T-helper 9 cell (primary cell): ENCODE measurements at regions not wholly inside any gene's neighbourhood (a gene's known extent, or its start where the extent isn't known, plus 50 kb on each side); places are given as distances from the start of the nearest gene placed in this dataset.

Source experiments
- DNase-seq: peaks from one replicate; pipeline ENCODE4 v3.0.0-alpha.2; 2020

DNA sequence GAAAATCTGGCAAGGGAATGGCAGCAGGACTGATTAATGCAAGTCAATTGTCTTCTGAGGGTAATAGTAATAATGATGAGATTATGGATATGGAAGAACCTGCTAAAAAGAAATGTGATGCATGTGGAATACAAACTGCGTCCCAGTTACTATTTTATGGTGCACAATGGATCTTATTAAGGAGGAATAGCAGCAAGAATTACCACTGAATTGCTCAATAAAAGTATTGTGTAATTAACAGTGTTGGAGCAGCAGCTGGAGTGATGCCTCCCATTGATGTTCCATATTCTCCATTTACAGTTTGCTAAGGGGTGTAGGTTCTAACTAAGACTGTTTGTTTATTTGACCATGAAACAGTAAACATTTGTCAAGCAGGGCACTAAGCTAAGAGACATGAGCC is 167.9 kb downstream of the HRH4 start:
- no peak for DNase-seq

GRCh38 chr18:24629921-24630320 is 169.5 kb downstream of the HRH4 start:
- DNase-seq, result no peak

- DNase-seq, result no peak
Observed at GRCh38 chr18:24630346-24630880, 170.0 kb downstream of the HRH4 start.

DNA sequence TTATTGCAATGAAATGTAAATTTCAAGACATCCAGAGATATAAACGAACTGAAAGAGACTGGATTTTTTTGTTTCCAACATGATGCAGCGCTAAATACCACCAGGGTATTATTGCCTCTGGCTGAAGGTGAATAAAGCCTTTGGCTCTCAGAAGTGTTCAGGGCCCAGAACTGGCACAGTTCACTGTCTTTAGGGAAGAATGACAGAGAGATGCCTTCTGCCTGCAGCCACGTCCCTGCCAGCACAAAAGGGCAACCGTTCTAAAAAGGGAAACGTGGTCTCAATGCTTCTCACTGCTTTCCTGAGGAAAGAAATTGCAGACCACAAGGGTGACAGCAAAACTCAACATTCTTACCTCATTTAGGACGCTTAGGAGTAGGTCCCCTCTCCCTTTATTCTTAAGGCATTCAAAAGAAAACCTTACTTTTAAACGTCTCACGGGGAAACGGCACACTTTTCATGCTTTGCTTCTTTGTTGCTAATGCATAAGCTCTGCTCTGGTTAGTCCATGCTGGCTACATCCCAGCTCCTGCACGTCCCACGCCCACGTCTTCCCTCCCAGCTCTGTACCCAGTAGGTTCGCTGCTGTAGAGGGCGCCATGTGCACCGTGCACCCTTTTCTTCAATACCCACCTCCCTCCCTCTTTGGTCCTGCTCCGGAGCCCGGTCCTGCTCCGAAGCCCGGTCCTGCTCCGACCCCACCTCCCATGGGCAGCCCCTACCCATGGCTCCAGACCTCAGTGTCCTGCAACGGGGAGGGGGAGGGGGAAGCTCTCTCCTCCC is 171.0 kb downstream of the HRH4 start:
- no peak for DNase-seq

DNA sequence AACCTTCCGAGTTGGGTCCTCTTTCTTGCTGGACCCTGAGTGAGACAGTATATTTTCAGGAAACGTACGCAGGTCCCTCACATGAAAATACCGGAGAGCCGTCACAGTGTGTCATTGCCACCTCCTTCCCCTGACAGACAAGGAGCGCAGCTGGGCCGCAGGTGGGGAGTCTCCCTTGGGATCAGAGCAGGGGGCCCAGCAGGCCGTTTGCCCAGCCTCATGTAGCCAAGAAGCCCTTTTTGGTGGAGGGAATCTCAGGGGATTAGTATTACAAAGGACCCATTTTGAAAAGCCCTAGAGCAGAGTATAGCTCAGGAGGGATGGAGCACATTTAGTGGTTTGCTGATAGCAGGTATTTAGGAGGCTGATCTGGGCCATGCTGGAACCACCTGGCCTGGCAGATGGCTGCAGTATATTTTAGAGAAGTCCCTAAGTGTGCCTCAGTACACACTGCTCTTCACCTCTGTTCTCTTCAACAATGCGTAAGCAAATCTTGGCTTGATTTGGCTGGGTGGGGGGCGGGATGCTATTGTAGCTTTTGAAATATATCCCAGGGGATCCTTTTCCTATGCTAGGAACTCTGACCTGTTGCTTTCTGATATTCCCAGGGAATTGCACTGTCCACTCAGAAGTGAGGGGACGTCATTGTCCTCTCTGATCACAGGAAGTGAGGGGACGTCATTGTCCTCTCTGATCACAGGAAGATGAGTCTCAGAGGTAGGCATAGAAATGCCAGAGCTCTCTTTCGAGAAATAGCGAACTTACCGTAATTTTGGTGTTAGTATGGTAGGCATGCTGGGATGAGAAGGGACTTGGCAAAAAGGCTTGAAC is 171.9 kb downstream of the HRH4 start:
- no peak for DNase-seq

GRCh38 chr18:24633121-24633520 is 172.7 kb downstream of the HRH4 start:
- DNase-seq, result no peak

DNA sequence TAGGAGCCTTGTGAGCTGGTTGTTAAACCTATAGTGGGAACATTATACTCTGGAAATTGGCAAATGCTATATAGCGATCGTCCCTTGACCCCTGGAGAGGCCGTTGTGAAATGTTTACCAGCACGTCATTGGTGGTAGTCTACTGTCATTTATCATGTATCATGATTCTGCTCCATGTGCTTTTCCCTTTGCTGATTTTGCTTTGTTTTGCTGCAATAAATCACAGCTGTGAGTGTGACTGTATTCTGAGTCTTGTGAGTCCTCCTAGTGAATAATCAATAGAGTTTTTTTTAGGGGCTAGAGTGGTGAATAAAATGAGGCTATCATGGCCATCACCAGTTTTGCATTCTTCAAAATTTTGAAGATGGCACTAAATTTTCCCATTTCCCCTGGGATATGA is 189.1 kb downstream of the HRH4 start:
- DNase-seq, result no peak

GRCh38 chr18:24651434-24651833 is 191.0 kb downstream of the HRH4 start:
- DNase-seq, result no peak

DNA sequence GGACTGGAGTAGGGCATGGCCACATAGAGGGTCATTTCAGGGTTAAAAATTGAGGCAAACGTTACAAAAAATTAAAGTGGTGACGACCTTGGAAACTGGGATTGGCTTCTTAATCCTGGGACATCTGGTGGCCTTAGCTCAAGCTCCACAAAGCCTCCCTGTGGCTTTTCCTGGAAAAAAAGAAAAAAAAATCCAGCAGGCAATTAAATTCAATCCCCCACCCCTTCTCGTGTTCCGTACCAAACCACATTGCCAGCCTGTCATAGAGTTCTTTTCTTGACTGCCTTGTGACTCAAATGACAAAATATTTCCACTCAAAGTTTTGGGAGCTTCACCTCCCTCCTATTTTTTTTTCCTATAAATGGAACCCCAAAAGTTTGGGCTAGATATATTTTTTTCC is 195.6 kb downstream of the HRH4 start:
- no peak for DNase-seq

DNA sequence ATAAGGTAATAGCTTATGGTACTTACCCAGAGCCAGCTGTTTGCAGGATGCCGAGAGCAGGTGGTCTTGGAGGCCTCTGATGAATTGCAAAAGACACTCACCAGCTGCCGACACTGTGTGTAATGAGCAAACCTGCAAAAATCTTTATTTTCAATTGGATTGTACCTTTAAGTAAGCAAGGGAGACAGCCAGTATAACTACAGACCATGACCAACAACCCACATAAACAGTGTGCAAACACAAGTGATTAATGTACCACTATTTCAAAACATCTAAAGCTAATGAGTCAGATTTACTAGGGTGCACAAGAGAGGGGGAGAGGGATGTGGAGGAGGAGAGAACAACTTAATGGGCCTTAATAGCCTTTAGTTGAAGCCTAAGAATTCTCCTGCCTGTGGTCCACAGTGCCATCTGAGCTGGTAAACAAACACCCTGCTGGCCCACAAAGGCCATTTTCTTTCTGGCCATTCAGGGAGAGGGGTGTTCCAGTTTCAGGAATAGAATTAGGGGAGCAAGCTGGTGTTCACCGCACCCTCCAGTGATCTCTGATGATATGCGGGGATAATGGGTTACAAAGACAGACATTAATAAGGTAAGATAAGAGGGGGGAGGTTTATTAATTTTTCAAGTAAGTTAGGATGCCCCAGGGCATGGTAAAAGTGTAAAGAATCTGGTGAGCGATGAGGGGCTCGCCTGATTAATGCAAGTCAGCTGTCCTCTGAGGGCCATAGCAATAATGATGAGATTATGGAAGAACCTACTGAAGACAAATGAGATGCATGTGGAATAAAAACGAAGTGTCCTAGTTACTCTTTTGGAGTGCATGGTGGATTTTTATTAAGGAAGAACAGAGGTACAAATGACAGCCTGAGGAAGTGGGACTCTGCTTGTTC is 196.4 kb downstream of the HRH4 start:
- DNase-seq, result no peak

DNA sequence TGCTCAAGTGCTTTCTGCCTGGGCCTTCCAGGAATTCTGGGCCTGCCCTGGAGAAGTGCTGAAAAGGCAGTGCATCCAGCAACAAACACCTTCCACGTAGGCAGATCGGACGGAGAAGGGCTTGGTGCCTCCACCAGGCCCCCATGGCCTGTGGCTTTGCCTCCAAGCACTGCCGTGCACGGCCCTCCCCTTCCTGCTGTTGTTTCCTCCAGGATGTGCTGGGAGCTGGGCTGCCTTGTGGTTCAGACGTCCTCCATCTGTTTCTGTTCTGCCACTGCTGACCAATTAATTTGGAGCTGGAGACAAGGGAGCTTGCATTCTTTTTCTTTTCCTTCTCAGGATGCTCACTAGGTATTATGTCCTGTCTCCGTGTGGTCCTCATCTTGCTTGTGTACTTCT is 197.0 kb downstream of the HRH4 start:
- no peak for DNase-seq

- DNase-seq, result no peak
Observed at GRCh38 chr18:24658302-24658701, 197.9 kb downstream of the HRH4 start.

GRCh38 chr18:24659827-24660720 is 199.6 kb downstream of the HRH4 start:
- DNase-seq, result peak; percentile 2

DNA sequence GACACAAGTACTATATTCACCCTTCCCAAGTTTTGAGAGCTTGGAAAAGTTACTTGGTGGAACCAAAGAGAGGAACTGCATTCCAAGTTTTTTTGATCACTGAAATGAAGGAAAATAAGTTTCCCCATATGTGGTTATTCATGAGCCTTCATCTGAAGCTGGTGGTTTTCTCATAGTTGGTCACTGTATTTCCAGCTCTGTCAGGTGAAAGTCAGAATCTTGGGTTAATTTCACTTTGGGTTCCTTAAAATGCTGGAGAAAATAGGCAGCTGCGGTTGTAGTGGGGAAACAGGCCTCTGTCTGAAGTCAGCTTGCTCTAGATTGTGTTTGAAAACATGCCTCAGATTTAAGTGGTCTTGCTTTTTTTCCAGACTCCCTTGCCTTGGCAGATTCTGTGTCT is 200.5 kb downstream of the HRH4 start:
- DNase-seq, result no peak

- DNase-seq, result no peak
Observed at GRCh38 chr18:24662412-24662821, 202.0 kb downstream of the HRH4 start.

GRCh38 chr18:24663026-24663425 is 202.6 kb downstream of the HRH4 start:
- no peak for DNase-seq

DNA sequence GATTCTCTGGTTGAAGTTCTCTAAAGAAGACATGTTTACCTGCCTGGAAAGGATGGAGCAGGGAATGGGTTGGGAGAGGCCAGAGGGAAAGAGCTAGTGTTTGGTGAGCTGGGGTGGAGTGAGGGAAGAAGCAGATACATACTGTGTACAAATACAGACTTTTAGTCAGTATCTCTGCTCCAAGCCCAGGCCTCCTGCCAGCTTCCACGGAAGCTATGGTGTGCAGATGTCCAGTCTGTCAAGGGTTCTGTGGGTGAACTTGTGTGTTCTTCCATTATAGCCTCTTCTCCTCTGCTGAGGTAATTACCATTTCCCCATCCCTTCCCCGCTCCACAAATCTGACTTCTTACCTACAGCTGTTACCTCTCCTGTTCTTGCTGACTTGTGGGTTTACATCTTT is 208.6 kb downstream of the HRH4 start:
- no peak for DNase-seq

DNA sequence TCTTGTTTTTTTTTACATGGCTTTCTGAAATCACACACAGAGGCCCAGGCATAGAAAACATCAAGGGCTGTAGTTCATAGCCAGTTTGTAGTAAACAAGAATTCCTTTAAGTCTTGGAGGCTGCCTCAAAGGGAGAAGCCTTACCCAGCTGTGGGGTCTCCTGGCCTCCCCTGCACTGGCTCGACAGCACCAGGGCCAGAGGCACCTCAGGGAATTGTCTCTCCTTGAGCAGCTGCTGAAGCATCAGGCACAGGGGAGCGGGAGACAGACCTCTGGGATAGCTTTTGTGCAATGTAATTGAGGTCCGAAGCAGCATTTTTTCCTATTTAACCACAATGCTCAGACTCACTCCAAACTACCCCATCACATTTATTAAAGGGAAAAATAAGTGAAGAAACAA is 209.1 kb downstream of the HRH4 start:
- no peak for DNase-seq

DNA sequence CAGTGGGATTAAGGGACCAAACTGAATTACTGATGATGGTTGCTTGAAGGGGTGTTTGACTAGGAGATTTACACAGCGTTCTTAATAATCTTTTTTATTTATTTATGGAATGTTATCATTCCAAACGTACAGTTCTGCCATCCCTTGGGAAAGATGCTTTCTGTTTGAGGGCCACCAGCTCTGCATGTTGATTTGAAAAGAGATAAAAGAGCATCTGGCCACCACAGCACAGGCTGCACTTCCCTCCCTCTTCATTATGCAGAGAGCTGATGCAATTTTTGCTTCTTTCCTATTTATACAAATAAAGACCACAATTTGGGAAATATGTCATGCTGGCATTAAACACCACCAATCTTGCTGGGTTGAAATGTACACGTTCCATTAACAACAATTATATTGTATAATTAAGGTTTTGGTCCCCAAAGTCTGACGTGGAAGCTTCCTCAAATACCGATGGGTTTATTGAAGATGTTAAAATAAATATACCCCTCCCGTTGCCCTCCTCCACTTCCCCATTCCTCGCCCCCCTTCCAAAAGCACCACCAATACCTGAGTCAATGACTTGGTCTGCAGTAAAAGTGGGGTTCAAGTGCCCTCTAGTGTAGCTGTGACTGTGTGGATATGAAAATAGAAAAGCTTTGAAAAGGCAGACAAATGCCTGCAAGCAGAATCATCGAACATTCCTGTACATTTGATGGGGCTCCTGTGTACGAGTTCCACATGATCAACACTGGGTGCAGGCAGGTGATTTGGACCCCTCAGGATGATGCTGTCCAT is 211.9 kb downstream of the HRH4 start:
- DNase-seq, result no peak

- no peak for DNase-seq
Observed at GRCh38 chr18:24674200-24674599, 213.8 kb downstream of the HRH4 start.

GRCh38 chr18:24674605-24675004 is 214.2 kb downstream of the HRH4 start:
- DNase-seq, result no peak
